Aorta (tissue), 5 donors: ENCODE measurements at regions not wholly inside any gene's neighbourhood (a gene's known extent, or its start where the extent isn't known, plus 50 kb on each side); places are given as distances from the start of the nearest gene placed in this dataset.

Source experiments
- ATAC-seq: fragments of 200-7000 bp; cut with Tn5 transposase; one replicate; pipeline ENCODE4 v1.9.1; 2022; ENCODE audit warnings: moderate library complexity; ENCODE audit not compliant: low FRiP score
- DNase-seq, 2 donors: peaks; one replicate each; pipeline ENCODE4 v3.0.0-alpha.2; 2020
- H3K27ac ChIP-seq, 2 donors: one replicate each; pipeline ENCODE4 v1.5.1; 2013; ENCODE audit warnings: low read length in 2 of 2, mild to moderate bottlenecking in 2 of 2, moderate library complexity in 2 of 2, control low read depth in 1 of 2, inconsistent platforms in 1 of 2, low read depth in 1 of 2
- H3K27me3 ChIP-seq, 2 donors: one replicate each; pipeline ENCODE4 v1.6.1; 2013; ENCODE audit warnings: control low read depth in 1 of 2, low read length in 1 of 2, mild to moderate bottlenecking in 1 of 2, moderate library complexity in 1 of 2; ENCODE audit not compliant: insufficient read depth in 2 of 2, control insufficient read depth in 1 of 2
- H3K36me3 ChIP-seq, 2 donors: one replicate each; pipeline ENCODE4 v1.6.1; 2013; ENCODE audit warnings: control low read depth in 1 of 2, low read length in 1 of 2, mild to moderate bottlenecking in 1 of 2; ENCODE audit not compliant: insufficient read depth in 2 of 2, control insufficient read depth in 1 of 2
- H3K4me1 ChIP-seq, 2 donors: one replicate each; pipeline ENCODE4 v1.6.1; 2013; ENCODE audit warnings: low read length in 2 of 2, control low read depth in 1 of 2, mild to moderate bottlenecking in 1 of 2, moderate library complexity in 1 of 2; ENCODE audit not compliant: insufficient read depth in 2 of 2, control insufficient read depth in 1 of 2
- H3K4me3 ChIP-seq, 2 donors: one replicate each; pipeline ENCODE4 v1.5.1; 2013; ENCODE audit warnings: low read length in 2 of 2, control low read depth in 1 of 2, mild to moderate bottlenecking in 1 of 2
- H3K9me3 ChIP-seq: one replicate; pipeline ENCODE4 v1.6.1; 2013; ENCODE audit warnings: mild to moderate bottlenecking, low read length; ENCODE audit not compliant: control insufficient read depth
- WGBS, 2 donors: extraction: QIAGEN DNeasy Blood & Tissue Kit; methylation state at CpG; one replicate each; pipeline ENCODE4 v1.1.7; 2013; 5-methylcytosine and 5-hydroxymethylcytosine counted together
- intact Hi-C, 2 donors: fragments of 100-400 bp; cut with DNase I; formaldehyde crosslinking; loops; one replicate each; pipeline versions ENCODE4 v1.14.2 to v1.15.0; 2022
- donor health status: healthy with polysubstance abuse.
- donor health status: Bipolar disorder and iron deficiency.
- donor health status: DM: no; HTN: no; CAD: no.
- donor health status: DM: no; HTN: no; CAD: no.
- donor health status: DM: yes; HTN: yes; CAD: no.

DNA sequence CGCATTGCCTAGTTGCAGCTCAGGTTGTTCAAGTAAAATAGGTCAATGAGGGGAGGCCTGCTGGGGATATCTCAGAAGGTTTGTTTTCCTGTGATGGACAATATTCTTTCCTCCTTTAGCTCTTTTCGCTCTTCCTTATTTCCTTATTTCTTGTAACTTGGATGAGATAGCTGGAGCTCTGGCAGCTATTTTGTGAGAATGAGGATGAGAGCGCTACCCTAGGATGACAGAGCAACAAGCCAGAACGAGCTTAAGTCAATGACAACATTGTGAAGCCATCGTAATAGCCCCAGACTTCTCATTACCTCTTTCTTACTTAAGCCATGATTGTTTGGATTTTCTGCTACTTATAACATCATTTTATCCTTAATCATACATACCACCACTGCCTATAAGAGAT is 124.3 kb upstream of the GATB start:
- intact Hi-C loops: no loop called here
- Histone ChIP-seq H3K9me3 (no peaks in the 10 kb centered on the region), H3K4me3 (no peak overlapping the region), H3K4me1 (peaks cover 0 to 3% of the 10 kb centered on the region in 2 donors), H3K27ac (no peak overlapping the region), H3K27me3 (no peaks in the 10 kb centered on the region), H3K36me3 (no peaks in the 10 kb centered on the region)
- WGBS, 2 donors: 93 to 95% methylated on average over 5 of the region's 5 CpGs
- ATAC-seq: no peak
- no peak for DNase-seq

DNA sequence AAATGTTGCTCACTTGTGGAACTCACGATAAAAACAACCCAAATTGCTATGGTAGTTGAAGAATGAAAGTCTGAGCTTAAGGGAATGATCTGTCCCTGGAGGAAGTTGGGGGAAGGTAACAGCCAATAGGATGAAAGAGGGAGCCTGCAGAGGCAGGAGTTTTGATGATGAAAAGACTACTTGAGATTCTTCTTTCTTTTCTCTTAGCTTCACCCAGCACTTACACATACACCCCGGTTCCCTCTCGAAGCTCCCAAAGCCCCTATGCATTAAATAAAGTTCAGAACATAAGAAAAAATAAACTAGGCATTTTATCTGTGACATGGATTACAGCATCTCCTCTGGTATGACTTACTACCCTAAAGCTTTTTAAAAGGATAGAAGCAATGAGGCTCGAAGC is 122.9 kb upstream of the GATB start:
- H3K27ac ChIP-seq: no peak overlapping the region
- no peak for ATAC-seq
- peaks cover 0 to 3% of the 10 kb centered on the region in 2 donors for H3K4me1 ChIP-seq
- 74 to 84% methylated on average over 4 of the region's 4 CpGs for WGBS, 2 donors
- no peak overlapping the region for H3K4me3 ChIP-seq
- intact Hi-C loops: no loop called here
- H3K27me3 ChIP-seq: no peaks in the 10 kb centered on the region
- H3K9me3 ChIP-seq: no peaks in the 10 kb centered on the region
- no peaks in the 10 kb centered on the region for H3K36me3 ChIP-seq
- DNase-seq: no peak

DNA sequence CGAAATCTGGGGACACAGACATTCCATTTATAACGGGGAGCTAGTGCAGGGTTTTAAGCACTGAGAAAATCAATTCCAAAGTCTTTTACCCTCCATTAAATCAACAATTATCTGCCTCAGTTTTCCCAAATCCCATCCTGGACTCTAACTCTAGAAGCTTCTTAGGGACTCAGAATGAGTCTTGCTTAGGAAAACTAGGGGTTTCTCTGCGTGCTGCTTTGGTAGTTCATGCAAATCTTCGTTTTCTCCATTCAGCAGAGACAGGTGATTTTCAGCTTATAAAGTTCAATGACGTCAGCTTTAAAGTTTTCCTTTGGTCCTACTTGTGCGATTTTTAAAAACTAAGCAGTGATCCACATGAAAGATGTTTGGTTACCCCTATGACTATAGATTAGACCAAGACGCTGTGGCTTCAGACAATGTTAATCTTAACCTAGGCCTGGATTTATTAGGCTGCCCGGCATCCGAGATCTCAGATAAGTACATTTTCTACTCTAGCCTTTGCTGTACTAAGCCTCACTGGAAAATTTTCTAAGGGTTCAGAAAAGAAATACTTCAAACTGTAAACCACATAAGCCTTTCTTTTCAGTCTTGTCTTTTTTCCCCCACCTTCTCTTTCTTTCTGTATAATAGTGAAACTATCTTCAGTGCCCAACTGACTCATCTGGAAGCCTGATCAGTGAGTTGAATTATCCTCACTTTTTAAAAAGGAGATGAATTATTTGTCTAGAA is 121.4 kb upstream of the GATB start:
- H3K4me1 ChIP-seq: peaks cover 0 to 3% of the 10 kb centered on the region in 2 donors
- no peak overlapping the region for H3K4me3 ChIP-seq
- H3K27ac ChIP-seq: no peak overlapping the region
- WGBS, 2 donors: 79 to 85% methylated on average over 9 of the region's 9 CpGs
- intact Hi-C loops: no loop called here
- no peak for DNase-seq
- H3K9me3 ChIP-seq: no peaks in the 10 kb centered on the region
- no peak for ATAC-seq
- H3K36me3 ChIP-seq: no peaks in the 10 kb centered on the region
- no peaks in the 10 kb centered on the region for H3K27me3 ChIP-seq

DNA sequence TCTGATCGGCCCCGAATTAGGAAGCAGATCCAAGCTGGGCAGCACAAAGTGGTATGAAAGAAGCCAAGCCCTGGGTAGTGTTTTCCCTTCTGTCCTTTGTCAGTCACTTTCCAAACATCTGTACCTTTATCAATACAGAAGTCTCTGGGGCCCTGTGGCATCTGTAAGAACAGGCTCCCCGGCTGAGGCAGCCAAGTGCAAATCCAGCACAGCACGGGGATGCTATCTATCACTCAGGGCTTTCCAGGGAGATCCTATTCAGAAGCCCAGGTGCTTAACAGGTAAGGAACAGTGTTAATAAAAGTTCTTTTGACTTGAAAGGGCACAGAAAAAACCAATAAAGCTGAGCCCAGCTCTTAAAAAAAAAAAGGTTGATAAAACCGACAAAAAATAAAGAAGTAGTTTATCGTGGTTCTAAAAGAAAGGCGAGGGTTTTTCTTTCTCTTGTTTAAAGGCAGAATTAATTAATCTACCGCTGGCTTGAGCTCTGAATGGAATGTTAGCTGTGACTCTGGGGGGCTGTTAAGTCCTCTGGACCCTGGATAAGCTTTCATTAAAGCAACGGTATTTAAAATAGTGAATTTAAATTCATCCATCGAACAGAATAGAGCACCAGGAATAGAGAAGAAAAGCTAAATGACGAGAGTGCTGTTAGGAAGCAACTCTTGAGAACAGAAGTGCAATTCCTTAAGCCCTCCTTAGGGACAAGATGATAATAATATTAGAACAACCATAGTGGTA is 119.1 kb upstream of the GATB start:
- Histone ChIP-seq H3K27ac (no peak overlapping the region), H3K9me3 (no peaks in the 10 kb centered on the region), H3K4me1 (no peaks in the 10 kb centered on the region), H3K27me3 (no peaks in the 10 kb centered on the region), H3K4me3 (no peak overlapping the region), H3K36me3 (no peaks in the 10 kb centered on the region)
- 59 to 60% methylated on average over 11 of the region's 11 CpGs for WGBS, 2 donors
- DNase-seq: no peak
- no peak for ATAC-seq
- intact Hi-C loops: no loop called here

DNA sequence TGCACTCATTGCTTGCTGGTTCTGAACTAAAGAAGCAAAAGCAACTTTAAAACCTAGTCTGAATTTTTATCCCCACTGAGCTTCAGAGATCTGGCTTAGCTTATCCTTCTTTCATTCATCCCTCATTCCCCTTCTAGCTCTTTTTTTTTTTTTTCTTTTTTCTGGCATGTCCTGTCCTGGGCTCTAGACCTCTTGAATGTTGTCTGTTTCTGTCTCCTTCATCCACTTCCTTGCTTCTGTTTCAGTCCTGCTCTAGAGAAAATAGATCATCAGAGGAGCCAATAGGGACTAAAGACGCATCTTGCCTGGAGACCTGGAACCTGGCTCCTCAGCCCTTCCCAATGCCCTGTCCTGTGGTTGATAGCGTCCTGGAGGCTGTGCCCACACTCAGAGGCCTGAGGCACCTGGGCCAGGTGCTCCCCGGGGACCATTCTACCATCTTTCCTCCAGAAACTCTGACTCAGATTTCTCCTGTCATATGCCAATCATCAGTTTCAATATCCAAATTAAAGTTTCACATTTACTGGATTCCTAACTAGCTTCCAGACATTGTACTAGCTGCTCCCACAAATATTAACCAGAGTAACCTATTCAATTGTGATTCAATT is 115.7 kb upstream of the GATB start:
- Histone ChIP-seq H3K4me1 (no peaks in the 10 kb centered on the region), H3K27ac (no peak overlapping the region), H3K36me3 (no peaks in the 10 kb centered on the region), H3K27me3 (no peaks in the 10 kb centered on the region), H3K9me3 (no peaks in the 10 kb centered on the region), H3K4me3 (no peak overlapping the region)
- DNase-seq: no peak
- ATAC-seq: no peak
- WGBS, 2 donors: 77 to 80% methylated on average over 3 of the region's 3 CpGs
- intact Hi-C loops: no loop called here

DNA sequence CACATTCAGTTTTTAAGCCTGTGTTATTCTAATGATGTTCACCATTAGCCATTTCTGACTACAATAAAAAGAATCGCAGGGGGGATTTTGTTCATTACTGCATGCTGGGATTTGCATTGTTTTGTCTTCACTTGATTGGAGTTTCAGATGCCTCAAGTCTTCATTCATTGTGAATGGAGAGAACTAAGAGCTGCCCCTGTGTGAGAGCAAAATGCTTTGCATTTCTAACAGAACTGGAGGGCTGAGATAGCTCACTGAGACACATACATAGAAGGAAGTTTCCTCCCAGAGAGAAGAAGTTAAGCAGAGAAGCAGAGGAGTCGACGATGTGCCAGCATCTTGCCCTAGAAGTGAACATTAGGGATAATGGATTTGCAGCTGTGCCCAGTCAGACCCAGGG is 113.5 kb upstream of the GATB start:
- H3K9me3 ChIP-seq: no peaks in the 10 kb centered on the region
- H3K27ac ChIP-seq: no peak overlapping the region
- H3K4me3 ChIP-seq: no peak overlapping the region
- no peak for DNase-seq
- intact Hi-C loops: no loop called here
- no peaks in the 10 kb centered on the region for H3K36me3 ChIP-seq
- no peaks in the 10 kb centered on the region for H3K27me3 ChIP-seq
- WGBS, 2 donors: 47 to 56% methylated on average over 3 of the region's 3 CpGs
- no peak for ATAC-seq
- H3K4me1 ChIP-seq: no peaks in the 10 kb centered on the region

DNA sequence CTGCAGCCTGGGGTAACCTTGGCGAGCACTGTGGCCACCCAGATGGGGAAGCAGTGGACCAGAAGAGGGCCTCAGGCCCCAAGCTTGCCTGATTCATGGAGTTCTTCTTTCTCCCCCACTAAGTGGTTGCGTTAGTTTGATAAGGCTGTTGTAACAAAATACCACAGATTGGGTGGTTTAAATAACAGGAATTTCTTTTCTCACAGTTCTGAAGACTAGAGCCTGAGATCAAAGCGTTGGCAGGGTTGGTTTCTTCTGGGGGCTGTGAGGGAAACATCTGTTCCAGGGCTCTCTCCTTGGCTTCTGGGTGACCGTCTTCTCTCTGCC is 105.7 kb upstream of the GATB start:
- intact Hi-C loops: no loop called here
- Histone ChIP-seq H3K27ac (no peak overlapping the region), H3K4me3 (no peak overlapping the region), H3K36me3 (no peaks in the 10 kb centered on the region), H3K4me1 (no peaks in the 10 kb centered on the region), H3K9me3 (peaks cover 3% of the 10 kb centered on the region), H3K27me3 (no peaks in the 10 kb centered on the region)
- DNase-seq: no peak
- no peak for ATAC-seq
- WGBS, 2 donors: 72 to 78% methylated on average over 4 of the region's 4 CpGs

DNA sequence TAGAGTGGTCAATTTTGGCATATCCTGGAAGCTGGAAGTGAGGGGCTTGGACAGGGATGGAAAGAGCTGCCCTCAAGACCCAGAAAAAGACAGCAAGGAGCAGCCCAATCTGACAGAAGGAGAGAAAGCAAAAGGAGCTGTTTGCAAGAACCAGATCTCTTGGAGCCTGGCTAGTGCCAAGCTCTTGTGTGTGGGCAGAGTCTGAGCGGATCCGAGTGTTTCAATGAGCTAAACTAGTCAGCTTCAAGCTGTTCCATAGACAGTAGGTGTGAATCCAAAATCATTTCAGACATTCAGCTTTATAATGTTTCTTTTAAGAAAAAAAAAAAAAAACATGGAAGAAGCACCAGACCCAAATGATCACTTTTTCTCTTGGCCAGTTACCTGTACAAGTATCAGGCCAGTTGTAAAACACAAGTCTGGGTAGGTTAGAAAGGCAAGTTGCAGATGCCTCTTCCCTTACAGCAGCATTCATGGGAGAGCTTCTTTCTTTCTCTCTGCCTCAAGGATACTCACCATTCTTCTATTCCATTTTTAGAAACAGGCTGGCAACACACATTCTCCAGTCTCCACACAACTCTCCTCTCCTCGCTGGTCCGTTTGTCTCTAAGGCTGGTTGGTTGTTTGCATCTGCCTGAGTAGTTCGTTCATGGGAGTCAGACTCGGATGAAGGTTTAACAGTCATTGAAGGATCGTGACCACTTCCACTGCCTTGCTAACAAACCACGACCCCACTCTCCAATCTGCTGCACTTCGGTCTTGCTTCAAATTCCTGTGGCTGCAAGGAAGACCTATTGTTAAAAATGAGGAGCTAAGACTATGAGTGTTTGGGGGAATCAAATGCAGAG is 105.2 kb upstream of the GATB start:
- H3K4me3 ChIP-seq: no peak overlapping the region
- no peaks in the 10 kb centered on the region for H3K36me3 ChIP-seq
- intact Hi-C loops: no loop called here
- no peak overlapping the region for H3K27ac ChIP-seq
- DNase-seq (no peak), ATAC-seq (no peak)
- 71 to 75% methylated on average over 9 of the region's 9 CpGs for WGBS, 2 donors
- H3K9me3 ChIP-seq: peaks cover 3% of the 10 kb centered on the region
- no peaks in the 10 kb centered on the region for H3K27me3 ChIP-seq
- H3K4me1 ChIP-seq: no peaks in the 10 kb centered on the region
